NB4 (cell line): ENCODE measurements at regions not wholly inside any gene's neighbourhood (a gene's known extent, or its start where the extent isn't known, plus 50 kb on each side); places are given as distances from the start of the nearest gene placed in this dataset.

Source experiments
- POLR2A ChIP-seq: IDR thresholded peaks from 2 replicates; pipeline ENCODE4 v1.6.1; 2011; ENCODE audit warnings: mild to moderate bottlenecking; ENCODE audit not compliant: insufficient read length; ENCODE audit errors: extremely low read depth
- TF ChIP-seq, protein P1 (sequence below): IDR thresholded peaks from one replicate; pipeline ENCODE4 v1.5.1; 2012; ENCODE audit warnings: low read depth, low read length

DNA sequence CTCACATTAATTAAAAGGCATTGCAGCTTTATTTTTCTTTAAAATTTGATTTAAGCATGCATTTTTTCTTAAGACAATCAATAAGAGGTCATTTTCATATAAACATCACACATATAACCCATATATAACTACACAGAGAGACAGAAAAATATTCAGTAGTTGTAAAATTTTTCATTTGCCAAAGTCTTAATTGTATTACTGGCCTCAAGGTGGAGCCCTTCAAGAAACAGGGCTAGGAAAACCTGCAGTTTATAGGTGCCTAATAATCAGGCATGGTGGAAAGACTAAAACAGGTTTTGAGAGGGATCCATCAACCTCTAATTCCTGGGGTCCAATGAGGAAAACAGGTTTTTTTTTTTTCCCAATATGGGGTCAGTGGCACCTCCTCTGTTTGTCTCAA lies 71.3 kb upstream of the ZNF804A start:
- no peak for TF ChIP-seq POLR2A
- TF ChIP-seq, protein P1, sequence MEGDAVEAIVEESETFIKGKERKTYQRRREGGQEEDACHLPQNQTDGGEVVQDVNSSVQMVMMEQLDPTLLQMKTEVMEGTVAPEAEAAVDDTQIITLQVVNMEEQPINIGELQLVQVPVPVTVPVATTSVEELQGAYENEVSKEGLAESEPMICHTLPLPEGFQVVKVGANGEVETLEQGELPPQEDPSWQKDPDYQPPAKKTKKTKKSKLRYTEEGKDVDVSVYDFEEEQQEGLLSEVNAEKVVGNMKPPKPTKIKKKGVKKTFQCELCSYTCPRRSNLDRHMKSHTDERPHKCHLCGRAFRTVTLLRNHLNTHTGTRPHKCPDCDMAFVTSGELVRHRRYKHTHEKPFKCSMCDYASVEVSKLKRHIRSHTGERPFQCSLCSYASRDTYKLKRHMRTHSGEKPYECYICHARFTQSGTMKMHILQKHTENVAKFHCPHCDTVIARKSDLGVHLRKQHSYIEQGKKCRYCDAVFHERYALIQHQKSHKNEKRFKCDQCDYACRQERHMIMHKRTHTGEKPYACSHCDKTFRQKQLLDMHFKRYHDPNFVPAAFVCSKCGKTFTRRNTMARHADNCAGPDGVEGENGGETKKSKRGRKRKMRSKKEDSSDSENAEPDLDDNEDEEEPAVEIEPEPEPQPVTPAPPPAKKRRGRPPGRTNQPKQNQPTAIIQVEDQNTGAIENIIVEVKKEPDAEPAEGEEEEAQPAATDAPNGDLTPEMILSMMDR, result peak; percentile 10
